Hepatocyte (in vitro differentiated cells): ENCODE measurements at regions not wholly inside any gene's neighbourhood (a gene's known extent, or its start where the extent isn't known, plus 50 kb on each side); places are given as distances from the start of the nearest gene placed in this dataset.

Experiments
- CTCF ChIP-seq: fragments of 200-600 bp; sonication (generic); IDR thresholded peaks from 2 replicates; pipeline ENCODE4 v1.5.1; 2016; ENCODE audit warnings: antibody characterized with exemption, mild to moderate bottlenecking; ENCODE audit not compliant: poor library complexity
- EZH2 ChIP-seq: fragments of 200-600 bp; sonication (generic); IDR thresholded peaks from 2 replicates; pipeline ENCODE4 v1.6.1; 2016; ENCODE audit warnings: antibody characterized with exemption, mild to moderate bottlenecking, borderline replicate concordance
- EZH2phosphoT487 ChIP-seq: fragments of 200-600 bp; sonication (generic); IDR thresholded peaks from one replicate; pipeline ENCODE4 v1.6.1; 2018; ENCODE audit warnings: antibody characterized with exemption, mild to moderate bottlenecking, low read depth, moderate library complexity; ENCODE audit not compliant: unreplicated experiment, severe bottlenecking

DNA sequence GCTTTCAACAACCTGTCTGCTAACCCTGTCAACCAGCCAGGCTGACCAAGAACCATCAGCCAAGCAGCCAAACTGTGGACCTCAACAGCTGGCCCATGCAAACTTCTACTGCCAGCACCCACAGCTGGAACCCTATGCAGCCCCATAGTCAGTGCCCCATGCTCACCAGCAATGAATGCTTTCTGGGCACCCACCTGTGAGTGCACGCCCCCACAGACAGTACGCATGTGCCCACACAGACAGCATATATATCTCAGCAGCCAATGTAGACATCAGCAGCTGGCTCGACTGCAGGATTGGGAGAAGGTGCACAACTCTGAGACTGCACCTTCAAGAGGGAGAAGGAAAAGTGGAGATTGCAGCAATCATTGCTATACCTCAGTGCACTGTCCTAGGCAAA is 1534.6 kb downstream of the GRIK2 start:
- TF ChIP-seq CTCF (no peak), EZH2 (no peak), EZH2phosphoT487 (no peak)
